DND-41 (cell line): ENCODE measurements at regions not wholly inside any gene's neighbourhood (a gene's known extent, or its start where the extent isn't known, plus 50 kb on each side); places are given as distances from the start of the nearest gene placed in this dataset.

Experiments
- CTCF ChIP-seq: IDR thresholded peaks from 2 replicates; pipeline ENCODE4 v1.5.1; 2012; ENCODE audit warnings: borderline replicate concordance, low read length, moderate library complexity, mild to moderate bottlenecking; ENCODE audit not compliant: poor library complexity, severe bottlenecking; ENCODE audit errors: extremely low read depth
- EZH2 ChIP-seq: IDR thresholded peaks from 3 replicates; pipeline ENCODE4 v1.6.1; 2012; ENCODE audit warnings: borderline replicate concordance, low read depth, mild to moderate bottlenecking, moderate library complexity, low read length, inconsistent platforms; ENCODE audit not compliant: severe bottlenecking

- no peak for TF ChIP-seq CTCF
- TF ChIP-seq EZH2 = no peak
Measured at GRCh38 chr20:51204051-51204715, 181.3 kb upstream of the KCNG1 start.
